Left ventricle myocardium inferior (tissue), 1 donor: ENCODE measurements at regions not wholly inside any gene's neighbourhood (a gene's known extent, or its start where the extent isn't known, plus 50 kb on each side); places are given as distances from the start of the nearest gene placed in this dataset.
"Not testable (repeated sequence)": the region's sequence is repeated elsewhere in the genome, so short reads cannot be mapped to it uniquely, and the experiment has no call there.

Experiments
- DNase-seq: peaks from one replicate; pipeline ENCODE4 v3.0.0-alpha.2; 2020
- H3K27ac ChIP-seq: fragments of 200-600 bp; replicated peaks from 2 replicates; pipeline ENCODE4 v1.8.0; 2021
- H3K27me3 ChIP-seq: fragments of 200-600 bp; 2 replicates; pipeline ENCODE4 v1.8.0; 2021; ENCODE audit warnings: low read depth
- H3K36me3 ChIP-seq: fragments of 200-600 bp; 2 replicates; pipeline ENCODE4 v1.8.0; 2021
- H3K4me1 ChIP-seq: fragments of 200-600 bp; 2 replicates; pipeline ENCODE4 v1.8.0; 2021
- H3K4me3 ChIP-seq: fragments of 200-600 bp; 2 replicates; pipeline ENCODE4 v1.8.0; 2021; ENCODE audit warnings: mild to moderate bottlenecking, moderate library complexity
- H3K9me3 ChIP-seq: fragments of 200-600 bp; replicated peaks from 2 replicates; pipeline ENCODE4 v1.8.0; 2021
- CTCF ChIP-seq: fragments of 200-600 bp; IDR thresholded peaks from 2 replicates; pipeline ENCODE4 v1.8.0; 2021; ENCODE audit warnings: antibody characterized with exemption, mild to moderate bottlenecking, borderline replicate concordance
- intact Hi-C: fragments of 100-400 bp; cut with micrococcal nuclease; formaldehyde crosslinking; loops from one replicate; pipeline ENCODE4 v1.11.0; 2022
- donor health status: DM: no; HTN: yes; CAD: no; lungs with severe emphysema.

GRCh38 chr12:102317155-102317554 is 119.5 kb upstream of the PMCH start:
- H3K4me1 ChIP-seq, result no peaks in the 10 kb centered on the region
- no peak for TF ChIP-seq CTCF
- intact Hi-C loops, result no loop called here
- no peaks in the 10 kb centered on the region for H3K36me3 ChIP-seq
- no peaks in the 10 kb centered on the region for H3K27me3 ChIP-seq
- no peaks in the 10 kb centered on the region for H3K9me3 ChIP-seq
- H3K4me3 ChIP-seq, result no peak overlapping the region
- no peak overlapping the region for H3K27ac ChIP-seq
- DNase-seq, result no peak

GRCh38 chr12:102316723-102317122 is 119.1 kb upstream of the PMCH start:
- Histone ChIP-seq H3K9me3 (no peaks in the 10 kb centered on the region), H3K36me3 (no peaks in the 10 kb centered on the region), H3K4me1 (no peaks in the 10 kb centered on the region), H3K27ac (no peak overlapping the region), H3K4me3 (no peak overlapping the region), H3K27me3 (no peaks in the 10 kb centered on the region)
- intact Hi-C loops, result no loop called here
- no peak for DNase-seq
- no peak for TF ChIP-seq CTCF

GRCh38 chr12:102314821-102315220 is 117.2 kb upstream of the PMCH start:
- Histone ChIP-seq H3K36me3 (no peaks in the 10 kb centered on the region), H3K27ac (no peak overlapping the region), H3K27me3 (no peaks in the 10 kb centered on the region), H3K4me3 (no peak overlapping the region), H3K4me1 (no peaks in the 10 kb centered on the region), H3K9me3 (no peaks in the 10 kb centered on the region)
- intact Hi-C loops, result no loop called here
- no peak for TF ChIP-seq CTCF
- DNase-seq, result no peak

GRCh38 chr12:102313116-102313971 is 115.7 kb upstream of the PMCH start:
- H3K4me1 ChIP-seq, intact Hi-C loops, H3K4me3 ChIP-seq, DNase-seq, H3K27me3 ChIP-seq, H3K36me3 ChIP-seq, H3K27ac ChIP-seq, H3K9me3 ChIP-seq: not testable (repeated sequence)

- H3K36me3 ChIP-seq, result no peaks in the 10 kb centered on the region
- H3K4me1 ChIP-seq, result no peaks in the 10 kb centered on the region
- intact Hi-C loops, result no loop called here
- H3K27ac ChIP-seq, result no peak overlapping the region
- H3K27me3 ChIP-seq, result no peaks in the 10 kb centered on the region
- no peak for TF ChIP-seq CTCF
- no peak for DNase-seq
- H3K4me3 ChIP-seq, result no peak overlapping the region
- H3K9me3 ChIP-seq, result peaks cover 25% of the 10 kb centered on the region
Observed at GRCh38 chr12:102305486-102305885, 107.9 kb upstream of the PMCH start.

- H3K27ac ChIP-seq, H3K36me3 ChIP-seq, intact Hi-C loops, H3K4me3 ChIP-seq, H3K27me3 ChIP-seq, H3K4me1 ChIP-seq, DNase-seq: not testable (repeated sequence)
- peaks cover 32% of the 10 kb centered on the region for H3K9me3 ChIP-seq
Observed at GRCh38 chr12:102304667-102305066, 107.0 kb upstream of the PMCH start.
